GM11168 (cell line): ENCODE measurements at regions not wholly inside any gene's neighbourhood (a gene's known extent, or its start where the extent isn't known, plus 50 kb on each side); places are given as distances from the start of the nearest gene placed in this dataset.

Experiments
- in situ Hi-C: fragments of 300-500 bp; cut with MboI; formaldehyde crosslinking; loops from one replicate; pipeline ENCODE4 v1.12.0; 2022; ENCODE audit warnings: low sequenced_read_pairs; ENCODE audit not compliant: unreplicated experiment

DNA sequence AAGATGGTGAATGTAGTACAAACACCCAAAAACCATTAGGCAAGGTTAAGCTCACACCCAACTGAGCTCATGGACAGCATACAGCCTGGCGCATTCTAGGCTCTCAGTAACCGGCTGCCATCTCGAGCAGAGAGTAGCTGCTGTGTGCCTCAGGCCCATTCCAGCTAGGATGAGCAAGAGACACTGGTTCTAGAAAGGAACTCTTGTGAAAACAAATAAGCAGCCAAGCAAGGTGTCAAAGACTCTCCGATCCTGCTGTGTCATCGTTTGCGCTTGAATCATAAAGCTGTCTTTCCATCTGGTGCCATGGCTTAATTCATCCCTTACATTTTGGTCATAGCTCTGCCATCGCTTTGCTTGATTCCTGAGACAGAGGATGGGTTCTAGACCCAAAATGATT lies 135.4 kb upstream of the MSX2 start:
- in situ Hi-C loops: no loop called here

DNA sequence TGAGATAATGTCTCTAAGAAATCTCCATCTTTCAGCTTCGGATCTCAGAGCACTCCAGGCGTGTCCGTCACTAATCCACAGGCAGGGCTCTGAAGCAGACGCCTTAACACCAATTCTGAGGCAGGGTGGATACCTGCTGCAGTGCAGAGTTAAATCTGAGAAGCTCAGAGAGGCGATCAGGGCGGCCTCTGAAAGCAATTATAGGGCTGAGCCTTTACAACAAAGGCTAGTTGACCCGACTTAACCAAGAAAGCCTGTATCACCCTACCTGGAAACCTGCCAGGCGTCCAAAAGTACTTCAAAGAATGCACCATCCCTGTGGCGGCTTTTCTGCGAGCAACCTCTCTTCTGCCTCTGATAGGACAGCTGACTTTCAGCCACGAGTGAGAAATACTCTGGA lies 134.8 kb upstream of the MSX2 start:
- in situ Hi-C loops: no loop called here

DNA sequence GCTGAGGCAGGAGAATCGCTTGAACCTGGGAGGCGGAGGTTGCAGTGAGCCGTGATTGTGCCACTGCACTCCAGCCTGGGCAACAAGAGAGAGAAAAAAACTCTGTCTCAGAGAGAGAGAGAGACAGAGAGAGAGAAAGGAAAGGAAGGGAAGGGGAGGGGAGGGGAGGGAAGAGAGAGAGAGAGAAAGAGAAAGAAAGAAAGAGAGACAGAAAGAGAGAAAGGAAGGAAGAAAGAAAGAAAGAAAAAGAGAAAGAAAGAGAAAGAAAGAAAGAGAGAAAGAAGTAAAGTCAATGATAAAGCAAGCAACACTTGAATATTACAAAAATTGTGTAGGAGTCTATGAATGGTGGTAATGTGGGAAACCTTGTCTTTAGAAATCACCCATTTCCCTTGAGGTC lies 133.6 kb upstream of the MSX2 start:
- in situ Hi-C loops: no loop called here

DNA sequence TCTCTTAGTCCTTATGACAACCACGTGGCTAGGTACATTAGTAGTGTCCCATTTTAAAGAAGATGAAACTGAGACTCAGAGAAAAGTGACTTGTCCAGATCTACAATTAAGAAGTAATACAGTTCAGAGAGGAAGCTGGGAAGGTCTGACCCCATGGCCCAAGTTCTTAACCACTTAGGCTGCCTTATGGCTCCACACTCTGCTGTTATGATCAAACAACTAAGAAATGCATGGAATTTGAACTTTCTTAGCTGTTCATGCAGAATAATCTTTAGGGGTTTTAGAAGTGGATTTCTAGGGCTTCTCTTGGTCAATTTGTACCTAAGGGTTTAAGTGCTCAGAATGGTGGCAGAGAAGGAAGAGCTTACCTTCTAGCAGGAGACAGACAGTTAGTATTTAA lies 128.0 kb upstream of the MSX2 start:
- in situ Hi-C loops: no loop called here

DNA sequence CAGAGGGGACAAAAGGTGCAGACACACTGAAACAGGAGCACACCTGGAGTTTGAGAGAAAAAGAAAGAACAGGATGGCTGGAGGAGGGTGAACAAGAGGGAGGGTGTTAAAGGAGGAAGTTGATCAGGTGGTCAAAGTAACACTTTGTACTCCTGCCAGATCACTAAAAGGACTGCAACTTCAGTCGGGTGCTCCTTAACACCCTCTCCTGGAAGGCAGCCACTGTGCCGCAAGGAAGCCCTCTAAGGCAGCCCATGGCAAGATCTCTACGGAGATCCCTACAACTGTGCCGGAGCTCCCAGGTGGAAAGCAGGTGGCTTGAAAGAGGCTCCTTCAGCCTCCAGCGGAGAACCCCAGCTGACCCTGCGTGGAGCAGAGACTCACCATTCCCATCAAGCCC lies 124.4 kb upstream of the MSX2 start:
- in situ Hi-C loops: no loop called here

DNA sequence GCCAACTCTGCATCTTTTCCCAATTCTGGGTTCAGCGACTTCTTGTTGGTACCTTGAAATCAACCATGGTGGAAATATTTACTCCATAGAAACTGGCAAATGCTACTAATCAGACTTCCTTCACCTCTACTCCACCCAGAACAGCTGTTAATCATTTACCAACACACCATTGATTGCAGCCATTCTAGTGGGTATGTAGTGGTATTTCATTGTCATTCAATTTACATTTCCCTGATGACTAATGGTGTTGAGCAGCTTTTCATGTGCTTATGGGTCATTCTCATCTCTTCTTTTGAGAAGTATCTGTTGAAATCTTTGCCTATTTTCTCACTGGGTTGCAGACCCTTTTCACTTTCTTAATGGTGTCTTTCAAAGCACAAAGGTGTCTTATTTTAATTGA lies 122.4 kb upstream of the MSX2 start:
- in situ Hi-C loops: no loop called here

DNA sequence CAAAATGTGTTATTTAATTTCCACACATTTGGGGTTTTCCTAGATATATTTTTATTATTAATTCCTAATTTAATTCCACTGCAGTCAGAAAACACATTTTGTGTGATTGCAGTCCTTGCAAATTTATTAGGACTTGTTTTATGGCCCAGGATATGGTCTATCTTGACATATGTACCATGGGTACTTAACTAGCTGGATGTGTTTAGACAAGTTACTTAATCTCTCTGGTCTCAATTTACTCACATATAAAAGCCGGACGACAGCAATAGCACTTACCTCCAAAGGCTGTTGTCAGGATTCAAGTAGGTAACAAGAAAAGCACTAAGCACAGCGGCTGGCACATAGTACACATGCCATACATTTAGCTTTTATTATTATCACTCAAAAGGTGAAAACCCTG lies 118.2 kb upstream of the MSX2 start:
- in situ Hi-C loops: no loop called here

DNA sequence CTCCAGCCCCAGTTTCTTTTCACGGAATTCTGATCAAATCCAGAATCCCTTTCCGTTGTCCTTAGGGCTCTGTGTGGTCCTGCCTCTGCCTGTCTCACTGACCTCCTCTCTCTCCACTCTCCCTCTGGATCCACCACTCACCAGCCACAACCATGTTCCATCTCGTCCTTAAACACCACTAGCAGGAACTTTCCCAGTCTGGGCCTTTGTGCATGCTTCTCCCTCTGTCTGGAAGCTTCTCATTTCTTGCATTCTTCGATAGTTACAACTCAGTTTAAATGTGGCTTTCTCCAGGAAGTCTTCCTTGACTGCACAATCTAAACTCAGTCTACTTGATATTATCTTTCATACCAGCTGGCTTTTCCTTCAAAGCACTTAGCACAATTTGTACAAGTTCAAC lies 117.7 kb upstream of the MSX2 start:
- in situ Hi-C loops: no loop called here

DNA sequence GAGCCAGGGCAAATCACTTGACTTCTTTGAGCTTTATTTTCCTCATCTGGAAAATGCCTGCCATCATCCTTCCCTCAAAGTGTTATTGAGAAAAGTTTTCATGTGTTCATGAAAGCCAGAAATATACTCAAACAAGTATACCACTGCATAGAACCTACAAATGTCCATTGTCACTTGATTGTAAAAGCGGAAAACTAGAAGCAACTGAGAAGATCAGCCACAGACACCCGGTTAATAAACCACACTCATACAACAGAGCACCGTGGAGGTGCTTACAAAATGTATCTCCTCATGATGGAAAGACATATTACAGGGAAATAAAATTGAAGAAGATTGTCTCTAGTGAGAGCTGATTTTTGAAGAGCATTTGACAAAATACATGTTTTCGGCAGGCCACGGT lies 117.2 kb upstream of the MSX2 start:
- in situ Hi-C loops: no loop called here

DNA sequence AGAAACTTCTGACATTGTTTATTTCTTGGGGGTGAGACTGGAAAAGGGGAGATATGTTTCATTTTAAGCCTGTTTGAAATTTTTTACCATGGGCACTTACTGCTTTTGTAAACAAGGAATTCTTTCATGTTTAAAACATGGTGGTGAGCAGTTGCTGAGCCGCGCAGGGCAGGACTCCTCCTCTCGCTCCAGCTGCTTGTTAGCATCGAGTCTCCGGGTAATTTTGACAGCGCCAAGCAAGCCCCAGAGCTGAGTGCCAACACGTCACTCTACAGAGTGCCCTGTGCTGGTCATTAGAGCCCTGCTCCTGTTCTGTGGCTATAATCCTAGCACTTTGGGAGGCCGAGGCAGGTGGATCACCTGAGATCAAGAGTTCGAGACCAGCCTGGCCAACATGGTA lies 116.5 kb upstream of the MSX2 start:
- in situ Hi-C loops: no loop called here

DNA sequence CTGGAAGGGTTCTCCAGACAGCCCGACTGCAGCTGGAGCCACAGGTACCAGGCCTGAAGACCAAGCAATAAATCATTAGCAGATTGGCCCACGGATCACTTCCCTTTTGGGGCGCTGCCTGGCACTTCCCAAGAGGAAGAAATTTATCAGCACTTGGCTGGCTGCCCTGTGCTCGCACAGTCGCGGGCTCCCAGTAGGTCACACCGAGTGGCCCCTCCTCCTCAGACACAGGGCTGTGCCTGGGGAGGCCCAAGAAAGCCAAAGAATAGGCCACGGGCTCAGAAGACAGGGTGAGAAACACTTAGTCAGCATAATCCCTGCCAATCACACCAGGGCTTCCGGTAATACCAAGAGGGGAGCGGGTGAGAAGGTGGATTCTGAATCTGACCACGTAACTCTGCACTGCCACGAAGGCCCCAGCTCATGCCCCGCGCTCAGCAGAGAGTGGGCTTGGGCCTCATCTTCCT lies 115.7 kb upstream of the MSX2 start:
- in situ Hi-C loops: no loop called here

DNA sequence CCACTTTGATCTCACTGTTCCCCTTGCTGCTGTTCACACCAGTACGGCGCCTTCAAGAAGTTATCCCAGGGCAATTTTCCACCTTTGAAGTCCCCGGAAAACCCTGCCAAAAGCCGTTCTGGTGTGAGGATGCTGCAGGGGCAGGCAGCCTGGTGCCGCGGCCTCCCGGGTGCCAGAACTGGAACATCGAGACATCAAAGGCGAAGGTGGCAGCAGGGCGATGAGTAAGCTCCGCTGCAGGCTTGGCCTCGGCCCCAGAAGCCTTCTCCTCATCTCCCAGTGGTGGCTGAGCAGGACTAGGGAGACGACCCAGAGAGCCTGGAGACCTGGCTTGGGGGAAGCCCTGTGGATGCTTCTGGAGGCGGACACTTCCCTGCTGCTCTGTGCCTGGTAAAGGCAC lies 115.3 kb upstream of the MSX2 start:
- in situ Hi-C loops: no loop called here

DNA sequence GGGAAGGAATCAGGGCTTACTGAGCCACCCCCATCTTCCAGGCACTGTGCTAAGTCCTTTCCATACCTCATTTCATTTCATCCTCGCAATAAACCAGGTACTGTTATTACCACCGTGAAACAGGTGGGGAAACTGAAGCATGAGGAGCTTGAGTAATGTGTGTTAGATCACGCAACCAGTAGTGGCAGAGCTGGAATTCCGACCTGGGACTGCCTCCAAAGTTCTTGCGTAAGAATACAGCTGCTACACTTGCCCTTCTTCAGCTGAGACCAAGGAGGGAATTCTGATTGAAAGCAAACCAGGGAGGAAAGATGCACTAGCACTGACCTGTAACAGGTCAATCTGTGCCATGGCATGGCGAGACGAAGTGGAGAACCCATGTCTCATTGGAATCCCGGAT lies 113.4 kb upstream of the MSX2 start:
- in situ Hi-C loops: no loop called here

DNA sequence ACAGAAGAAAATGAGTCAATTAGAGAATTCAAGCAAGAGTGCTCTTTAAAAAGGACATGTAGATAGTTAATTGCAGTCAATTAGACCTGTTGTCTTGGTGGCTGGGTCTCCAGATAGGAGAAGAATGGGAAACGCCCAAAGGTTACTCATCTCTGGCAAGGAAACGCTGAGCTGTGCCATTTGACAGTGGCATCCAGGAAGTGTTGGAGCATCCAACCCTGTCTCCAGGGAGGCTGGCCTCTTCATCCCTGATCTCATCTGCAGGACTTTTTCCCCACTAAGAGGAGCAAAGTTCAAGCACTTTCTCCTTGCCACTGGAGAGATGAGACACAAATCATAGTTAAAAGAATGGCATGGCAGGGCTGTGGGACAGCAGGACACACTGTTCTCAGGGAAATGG lies 111.7 kb upstream of the MSX2 start:
- in situ Hi-C loops: no loop called here

DNA sequence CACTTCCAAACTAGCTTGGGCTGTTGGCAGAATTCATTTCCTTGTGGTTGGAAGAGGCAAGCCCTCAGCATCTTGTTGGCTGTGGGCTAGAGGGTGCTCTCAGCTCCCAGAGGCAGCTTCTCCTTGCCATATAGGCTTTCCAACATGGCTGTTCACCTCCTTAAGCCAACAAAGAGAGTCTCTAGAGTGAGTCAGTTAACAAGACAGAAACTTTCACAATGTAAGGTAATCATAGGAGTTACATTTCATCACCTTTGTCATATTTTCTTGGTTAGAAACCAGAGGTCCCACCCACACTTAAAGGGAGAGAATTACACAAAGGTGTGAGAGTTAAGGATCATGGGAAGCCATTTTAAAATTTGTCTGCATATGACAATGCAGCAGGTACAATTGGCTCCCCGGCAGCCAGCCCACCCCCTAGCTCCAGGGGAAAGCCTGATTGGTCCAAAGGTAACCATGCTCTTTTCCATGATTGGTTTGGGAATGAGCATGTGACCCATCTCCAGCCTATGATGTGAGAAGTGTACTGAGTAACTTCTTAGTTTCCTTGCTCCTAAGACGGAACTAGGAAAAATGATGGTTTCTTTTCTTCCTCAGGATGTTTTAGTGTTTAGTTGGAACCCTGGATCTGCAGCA lies 109.8 kb upstream of the MSX2 start:
- in situ Hi-C loops: no loop called here

DNA sequence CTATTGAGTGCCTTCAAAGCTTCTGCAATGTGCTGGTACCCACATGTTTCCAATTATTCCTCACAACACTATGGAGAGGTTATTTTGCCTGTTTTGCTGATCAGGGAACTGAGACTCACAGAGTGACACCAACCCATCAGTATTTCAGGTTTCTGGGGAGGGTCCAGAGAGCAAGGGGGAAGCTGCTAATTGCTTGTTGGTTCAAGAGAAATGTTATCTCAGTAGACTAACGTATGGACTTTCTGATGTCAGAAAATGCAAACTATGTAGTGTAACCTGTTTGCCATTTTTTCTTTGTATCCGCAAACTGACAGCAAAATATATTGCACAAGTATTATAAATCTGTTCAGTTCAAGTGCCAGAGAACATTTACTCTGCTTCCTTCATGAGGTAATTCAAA lies 108.3 kb upstream of the MSX2 start:
- in situ Hi-C loops: no loop called here

DNA sequence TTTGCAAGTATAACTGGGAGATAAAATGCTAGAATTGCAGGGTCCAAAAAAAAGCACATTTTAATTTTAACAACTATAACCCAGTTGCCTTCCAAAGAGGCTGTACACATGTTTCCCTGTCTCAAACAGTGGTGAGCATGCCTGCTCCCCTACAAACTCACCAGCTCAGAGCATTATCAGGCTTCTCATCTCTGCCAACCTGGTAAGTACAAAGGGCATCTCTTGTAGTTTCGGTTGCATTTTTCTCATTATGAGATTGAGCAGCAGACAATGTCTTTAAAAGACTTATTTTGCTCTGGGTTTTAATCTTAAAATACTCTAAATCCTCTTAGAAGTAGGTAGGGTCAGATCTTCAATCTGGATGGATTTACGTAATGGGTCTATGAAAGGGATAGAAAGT lies 107.1 kb upstream of the MSX2 start:
- in situ Hi-C loops: no loop called here

DNA sequence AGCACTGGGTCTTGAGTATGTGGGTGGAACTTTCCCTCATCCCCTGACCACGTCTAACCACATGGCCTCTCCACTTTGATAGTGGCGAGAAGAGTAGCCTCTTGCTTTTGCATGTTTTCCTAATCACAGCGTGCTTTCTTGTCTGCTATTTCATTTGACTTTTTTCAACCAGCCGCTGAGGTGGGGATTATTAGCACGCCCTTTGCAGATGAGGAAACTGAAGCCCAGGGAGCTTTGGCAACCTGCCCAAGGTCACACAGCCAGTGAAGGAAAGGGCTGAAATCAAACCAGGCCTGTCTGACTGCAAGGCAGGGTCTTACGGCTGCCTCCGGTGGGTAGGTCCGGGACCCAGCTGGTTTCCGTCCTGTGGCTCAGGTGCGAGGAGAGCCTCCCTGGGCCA lies 106.5 kb upstream of the MSX2 start:
- in situ Hi-C loops: no loop called here

DNA sequence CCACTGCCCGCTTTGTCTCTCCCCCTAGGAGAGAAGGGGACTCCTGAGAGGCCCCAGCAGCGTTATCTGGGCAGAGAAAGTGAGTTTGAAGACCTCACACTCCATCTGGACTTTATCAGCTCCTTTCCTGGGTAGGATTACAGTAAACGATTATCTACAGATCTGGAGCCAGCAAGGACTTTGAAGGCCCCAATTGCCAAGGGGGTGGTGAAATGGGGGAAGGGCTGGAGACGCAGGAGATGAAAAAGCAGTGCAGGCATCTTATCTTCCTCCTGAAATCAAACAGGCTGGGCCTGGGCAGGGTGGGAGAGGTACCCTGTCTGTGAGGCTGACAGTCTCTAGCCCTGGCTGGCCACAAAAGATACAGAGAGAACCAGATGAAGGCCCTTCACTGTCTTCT lies 105.8 kb upstream of the MSX2 start:
- in situ Hi-C loops: no loop called here

DNA sequence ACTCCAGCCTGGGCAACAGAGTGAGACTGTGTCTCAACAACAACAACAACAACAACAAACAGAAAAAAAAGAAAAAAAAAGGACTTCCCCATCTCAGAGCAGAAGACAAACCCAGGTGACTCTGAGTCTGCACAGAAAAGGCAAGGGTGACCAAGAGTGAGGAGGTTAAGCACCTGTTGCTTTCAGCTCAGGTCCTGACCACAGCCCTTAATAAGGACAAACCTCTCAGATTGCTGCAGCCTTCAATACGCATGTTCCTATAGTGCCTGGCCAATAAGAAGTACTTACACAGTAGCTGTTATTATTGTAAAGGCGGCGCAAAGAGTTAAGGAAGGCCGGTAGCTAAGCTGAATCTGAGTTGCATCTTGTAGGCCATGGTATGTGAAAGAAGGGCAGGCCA lies 102.3 kb upstream of the MSX2 start:
- in situ Hi-C loops: no loop called here

DNA sequence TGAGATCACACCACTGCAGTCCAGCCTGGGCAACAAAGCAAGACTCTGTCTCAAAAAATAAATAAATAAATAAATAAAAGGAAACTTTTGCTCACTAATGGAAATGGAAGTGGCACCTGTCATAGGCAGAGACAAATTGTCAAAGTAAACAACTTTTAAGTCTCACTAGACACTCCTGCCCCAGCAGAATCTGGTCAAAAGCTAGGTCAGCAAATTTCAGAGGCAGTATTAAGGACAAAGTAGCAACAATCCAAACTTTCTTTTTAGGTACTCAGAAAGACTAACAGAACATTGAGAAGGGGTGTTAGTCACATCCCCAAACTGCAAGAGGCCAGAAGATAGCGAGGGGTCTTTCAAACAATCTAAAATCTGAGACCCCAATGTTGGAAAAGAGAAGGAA lies 101.4 kb upstream of the MSX2 start:
- in situ Hi-C loops: no loop called here

DNA sequence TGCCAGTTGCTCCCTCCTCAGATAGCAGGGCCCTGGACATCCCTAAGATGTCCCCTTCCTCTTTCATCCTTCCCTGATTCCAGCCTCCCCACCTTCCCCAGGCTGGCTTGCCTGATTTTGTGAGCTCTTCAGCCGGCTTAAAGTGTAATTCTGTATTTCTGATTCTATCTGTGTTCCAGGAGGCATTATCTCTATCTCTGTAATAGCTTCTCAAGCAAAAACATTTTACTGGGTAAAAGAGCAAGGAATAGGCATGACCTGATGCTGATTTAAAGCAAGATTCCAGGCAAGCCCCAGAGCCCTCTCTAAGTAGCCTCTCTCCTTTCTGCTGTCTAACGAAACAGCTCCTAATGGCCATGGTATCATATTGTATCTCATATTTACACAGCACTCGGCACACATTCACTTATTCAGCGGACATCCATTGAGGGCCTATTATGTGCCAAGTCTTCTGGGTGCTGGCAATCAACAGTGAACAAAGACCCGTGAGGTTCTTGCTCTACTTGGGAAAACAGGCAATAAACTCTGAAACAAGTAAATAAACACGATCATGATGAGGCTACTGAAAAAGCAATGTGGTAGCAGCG lies 100.9 kb upstream of the MSX2 start:
- in situ Hi-C loops: no loop called here
